ENCODE measurements at regions not wholly inside any gene's neighbourhood (a gene's known extent, or its start where the extent isn't known, plus 50 kb on each side); places are given as distances from the start of the nearest gene placed in this dataset.

DNA sequence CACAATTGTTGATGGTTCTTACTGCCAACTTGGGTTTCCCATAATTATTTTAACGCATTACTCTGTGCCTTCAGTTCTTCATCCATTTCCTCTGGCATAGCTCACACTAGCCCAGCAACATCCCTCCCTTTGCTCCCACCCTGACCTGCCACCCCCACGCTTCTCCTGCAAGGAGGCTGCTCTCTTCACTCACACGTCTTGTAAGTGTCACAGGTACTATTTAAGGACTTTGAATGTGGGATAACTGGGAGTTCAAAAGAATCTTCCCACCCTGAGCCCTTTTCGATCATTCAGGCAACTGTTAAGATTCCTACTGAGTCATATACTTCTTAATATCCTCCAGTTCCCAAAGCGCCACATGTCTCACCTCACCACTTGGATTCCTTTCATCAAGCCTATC lies 95.4 kb downstream of the PXDC1 start:
- TF ChIP-seq, protein P1, sequence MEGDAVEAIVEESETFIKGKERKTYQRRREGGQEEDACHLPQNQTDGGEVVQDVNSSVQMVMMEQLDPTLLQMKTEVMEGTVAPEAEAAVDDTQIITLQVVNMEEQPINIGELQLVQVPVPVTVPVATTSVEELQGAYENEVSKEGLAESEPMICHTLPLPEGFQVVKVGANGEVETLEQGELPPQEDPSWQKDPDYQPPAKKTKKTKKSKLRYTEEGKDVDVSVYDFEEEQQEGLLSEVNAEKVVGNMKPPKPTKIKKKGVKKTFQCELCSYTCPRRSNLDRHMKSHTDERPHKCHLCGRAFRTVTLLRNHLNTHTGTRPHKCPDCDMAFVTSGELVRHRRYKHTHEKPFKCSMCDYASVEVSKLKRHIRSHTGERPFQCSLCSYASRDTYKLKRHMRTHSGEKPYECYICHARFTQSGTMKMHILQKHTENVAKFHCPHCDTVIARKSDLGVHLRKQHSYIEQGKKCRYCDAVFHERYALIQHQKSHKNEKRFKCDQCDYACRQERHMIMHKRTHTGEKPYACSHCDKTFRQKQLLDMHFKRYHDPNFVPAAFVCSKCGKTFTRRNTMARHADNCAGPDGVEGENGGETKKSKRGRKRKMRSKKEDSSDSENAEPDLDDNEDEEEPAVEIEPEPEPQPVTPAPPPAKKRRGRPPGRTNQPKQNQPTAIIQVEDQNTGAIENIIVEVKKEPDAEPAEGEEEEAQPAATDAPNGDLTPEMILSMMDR (IDR thresholded peaks at IDR 0.05) = no peak
- no peak for TF ChIP-seq POLR2A (IDR thresholded peaks at IDR 0.05)
